Iris pigment epithelial cell (primary cell): ENCODE measurements at regions not wholly inside any gene's neighbourhood (a gene's known extent, or its start where the extent isn't known, plus 50 kb on each side); places are given as distances from the start of the nearest gene placed in this dataset.
"Not testable (repeated sequence)": the region's sequence is repeated elsewhere in the genome, so short reads cannot be mapped to it uniquely, and the experiment has no call there.

Experiments
- DNase-seq: peaks from one replicate; pipeline ENCODE4 v3.0.0-alpha.2; 2011; ENCODE audit warnings: low read depth

GRCh38 chr6:101013612-101014195, 132.6 kb upstream of the ASCC3 start:
- no peak for DNase-seq

DNA sequence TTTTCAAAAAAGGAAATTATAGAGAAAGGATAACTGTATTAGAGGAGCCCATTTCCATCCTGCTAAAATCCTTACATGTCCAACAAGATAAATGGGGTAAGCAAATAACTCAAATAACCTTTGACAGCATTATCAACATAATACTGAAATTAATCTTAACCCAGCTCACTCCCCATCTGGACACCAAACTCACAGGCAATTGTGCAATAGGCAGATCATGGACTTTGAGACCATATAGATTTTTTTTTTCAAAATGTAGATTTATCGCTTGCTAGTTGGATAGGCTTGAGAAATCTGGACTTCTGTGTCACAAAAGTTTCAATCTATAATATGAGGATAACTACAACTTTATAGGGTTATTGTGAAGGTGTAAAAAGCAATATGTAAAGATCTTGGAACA, 134.4 kb upstream of the ASCC3 start:
- DNase-seq, result no peak

GRCh38 chr6:101016163-101016562, 135.0 kb upstream of the ASCC3 start:
- DNase-seq, result no peak

DNA sequence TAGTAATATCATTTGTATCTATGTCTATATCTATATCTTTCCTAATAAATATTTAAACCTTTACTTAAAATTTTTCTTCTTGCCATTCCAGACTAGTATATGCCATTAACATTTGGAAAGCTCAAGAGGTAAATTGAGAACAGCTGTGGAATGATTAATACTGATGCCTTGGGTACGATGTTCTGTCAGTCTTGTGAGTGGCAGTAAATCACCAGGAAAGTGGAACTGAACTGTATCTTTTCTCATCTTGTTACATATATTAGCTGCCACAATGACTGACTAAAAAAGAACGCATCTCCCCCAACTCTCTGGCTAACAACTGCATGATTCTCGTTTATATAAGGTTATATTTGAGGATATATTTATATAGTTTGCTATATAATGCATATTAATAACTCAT, 137.0 kb upstream of the ASCC3 start:
- DNase-seq, result no peak

DNA sequence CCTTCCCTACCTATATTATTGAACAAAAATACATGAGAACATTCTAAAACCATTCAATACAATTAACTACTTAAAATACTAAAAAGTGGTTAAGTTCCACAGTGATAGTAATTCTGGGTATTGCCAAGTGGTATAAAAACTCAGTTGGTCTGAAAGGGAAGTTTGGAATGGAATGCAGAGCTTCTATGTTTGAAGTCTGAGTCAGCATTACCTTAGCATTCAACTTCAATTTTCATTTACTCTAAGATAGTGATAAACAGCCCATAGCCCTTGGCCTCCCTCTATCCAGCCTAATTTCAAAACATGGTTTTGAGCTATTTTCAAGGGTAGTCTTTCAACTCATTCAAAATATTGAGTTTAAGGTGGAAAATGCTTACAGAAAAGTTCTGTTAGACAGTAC, 140.4 kb upstream of the ASCC3 start:
- no peak for DNase-seq

- no peak for DNase-seq
Observed at GRCh38 chr6:101042966-101043365, 161.8 kb upstream of the ASCC3 start.

DNA sequence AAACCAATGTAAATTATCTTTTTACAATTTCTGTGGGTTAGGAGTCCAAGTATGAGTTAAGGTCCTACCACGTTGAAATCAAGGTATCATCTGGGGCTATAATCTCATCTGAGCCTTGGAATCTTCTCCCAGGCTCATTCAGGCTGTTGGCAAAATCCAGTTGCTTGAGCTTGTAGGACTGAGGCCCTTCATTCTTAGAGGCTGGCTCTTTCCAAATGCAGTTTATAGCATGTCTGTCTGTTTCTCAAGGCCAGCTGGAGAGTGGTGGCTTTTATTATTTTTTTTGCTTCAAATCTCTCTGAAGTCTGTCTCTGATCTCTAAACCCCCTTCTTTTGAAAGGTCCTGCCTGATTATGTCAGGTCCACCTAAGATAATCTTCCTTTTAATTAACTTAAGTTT, 177.2 kb upstream of the ASCC3 start:
- no peak for DNase-seq

- DNase-seq, result no peak
Observed at GRCh38 chr6:101066481-101066880, 185.4 kb upstream of the ASCC3 start.

DNA sequence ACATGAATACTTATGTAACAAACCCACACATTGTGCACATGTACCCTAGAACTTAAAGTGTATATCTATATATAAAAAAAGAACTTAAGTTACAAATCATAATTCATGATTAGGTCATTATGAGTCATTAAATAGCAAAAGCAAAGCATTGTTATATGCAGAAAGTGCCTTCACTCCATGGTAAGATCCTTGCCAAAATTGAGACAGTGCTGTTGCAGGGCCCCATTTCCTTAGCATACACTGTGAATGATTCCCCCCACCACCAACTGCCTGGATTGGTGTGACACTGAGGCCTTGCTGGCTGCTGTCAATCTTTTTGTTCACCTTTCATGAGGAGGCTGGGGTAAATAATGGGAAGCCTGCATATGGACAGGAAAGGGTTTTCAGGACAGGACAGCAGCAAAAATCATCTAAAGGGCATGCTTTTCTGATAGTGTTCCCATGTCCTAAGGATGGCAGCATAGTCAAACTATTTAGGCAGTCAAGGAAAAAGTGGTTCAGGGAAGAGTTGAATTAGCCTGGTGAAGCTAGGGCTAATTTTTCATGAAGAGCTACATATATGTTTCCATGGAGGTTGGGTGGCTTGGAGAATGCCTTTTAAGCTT, 188.2 kb upstream of the ASCC3 start:
- no peak for DNase-seq

DNA sequence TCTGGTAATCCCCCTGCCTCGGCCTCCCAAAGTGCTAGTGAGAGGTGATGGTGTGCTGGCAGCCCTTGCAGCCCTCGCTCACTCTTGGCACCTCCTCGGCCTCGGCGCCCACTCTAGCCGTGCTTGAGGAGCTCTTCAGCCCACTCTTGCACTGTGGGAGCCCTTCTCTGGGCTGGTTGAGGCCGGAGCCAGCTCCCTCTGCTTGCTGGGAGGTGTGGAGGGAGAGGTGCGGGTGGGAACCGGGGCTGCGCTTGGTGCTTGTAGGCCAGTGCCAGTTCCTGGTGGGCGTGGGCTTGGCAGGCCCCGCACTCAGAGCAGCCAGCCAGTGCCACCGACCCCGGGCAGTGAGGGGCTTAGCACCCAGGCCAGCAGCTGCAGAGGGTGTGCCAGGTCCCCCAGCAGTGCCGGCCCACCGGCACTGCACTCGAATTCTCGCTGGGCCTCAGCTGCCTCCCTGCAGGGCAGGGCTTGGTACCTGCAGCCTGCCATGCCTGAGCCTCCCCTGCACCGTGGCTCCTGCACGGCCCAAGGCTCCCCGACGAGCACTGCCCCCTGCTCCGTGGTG, 189.0 kb upstream of the ASCC3 start:
- DNase-seq, result no peak

- DNase-seq, result no peak
Observed at GRCh38 chr6:101077344-101077743, 196.2 kb upstream of the ASCC3 start.

DNA sequence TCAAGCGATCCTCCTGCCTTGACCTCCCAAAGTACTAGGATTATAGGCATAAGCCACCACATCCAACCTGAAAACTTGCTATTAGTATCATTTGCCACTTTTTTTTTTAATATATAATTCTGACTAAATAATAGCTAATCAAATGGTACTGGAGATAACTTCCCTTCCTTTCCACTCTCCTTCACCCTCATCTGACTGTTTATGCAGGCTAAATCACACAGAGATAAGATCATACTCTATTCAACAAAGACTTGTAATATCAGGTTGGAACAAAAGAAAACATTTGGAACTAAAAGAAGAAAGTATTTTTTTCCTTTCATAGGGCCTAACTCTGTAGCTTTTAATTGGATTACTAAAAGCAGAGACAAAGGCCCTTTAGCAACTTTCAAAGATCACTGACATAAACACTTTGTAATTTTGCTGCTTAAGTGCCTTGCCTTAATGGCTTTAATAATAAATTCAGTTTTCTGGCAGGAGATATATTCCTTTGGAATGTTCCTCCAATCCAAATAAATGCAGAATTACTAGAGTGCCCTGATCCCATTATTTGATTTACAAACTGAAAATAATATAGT, 198.7 kb upstream of the ASCC3 start:
- no peak for DNase-seq

- DNase-seq, result peak; percentile 80
Observed at GRCh38 chr6:101080597-101080996, 199.5 kb upstream of the ASCC3 start.

- DNase-seq, result peak; percentile 97
Observed at GRCh38 chr6:101083533-101084175, 202.5 kb upstream of the ASCC3 start.

GRCh38 chr6:101085327-101085726, 204.2 kb upstream of the ASCC3 start:
- peak; percentile 71 for DNase-seq

DNA sequence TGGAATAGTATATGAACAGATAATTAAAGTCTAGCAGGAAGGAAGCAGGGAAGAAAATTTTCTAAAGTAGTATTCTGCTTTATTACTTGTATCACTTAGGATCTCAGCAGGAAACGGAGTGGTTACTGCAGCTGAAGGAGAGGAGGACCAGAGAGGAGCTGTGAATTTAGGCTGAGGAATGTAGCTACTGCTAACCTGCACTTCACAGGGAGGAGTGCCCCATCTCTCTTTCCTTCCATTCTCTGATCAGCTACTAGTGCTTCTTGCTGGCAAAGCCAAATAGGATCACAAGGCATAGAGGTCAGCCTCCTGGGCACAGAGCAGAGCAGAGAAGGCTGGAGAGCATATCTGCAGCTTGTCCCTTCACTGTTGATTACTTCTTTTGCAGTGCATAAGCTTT, 205.3 kb upstream of the ASCC3 start:
- no peak for DNase-seq

DNA sequence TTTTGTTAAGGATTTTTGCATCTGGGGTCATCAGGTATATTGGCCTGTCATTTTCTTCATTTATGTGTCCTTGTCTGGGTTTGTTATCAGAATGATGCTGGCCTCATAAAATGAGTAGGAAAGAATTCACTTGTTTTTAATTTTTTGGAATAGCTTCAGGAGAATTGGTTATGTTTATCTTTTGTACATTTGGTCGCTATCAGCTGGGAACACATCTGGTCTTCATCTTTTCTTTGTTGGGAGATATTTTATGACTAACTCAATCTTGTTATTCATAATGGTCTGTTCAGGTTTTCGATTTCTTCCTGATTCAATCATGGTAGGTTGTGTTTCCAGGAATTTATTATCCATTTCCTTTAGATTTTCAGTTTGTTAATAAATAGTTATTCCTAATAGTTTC, 207.5 kb upstream of the ASCC3 start:
- DNase-seq, result no peak

GRCh38 chr6:101089640-101090039, 208.5 kb upstream of the ASCC3 start:
- peak; percentile 22 for DNase-seq

- DNase-seq, result peak; percentile 45
Observed at GRCh38 chr6:101090281-101090680, 209.2 kb upstream of the ASCC3 start.

GRCh38 chr6:101098605-101099004, 217.5 kb upstream of the ASCC3 start:
- DNase-seq, result not testable (repeated sequence)

DNA sequence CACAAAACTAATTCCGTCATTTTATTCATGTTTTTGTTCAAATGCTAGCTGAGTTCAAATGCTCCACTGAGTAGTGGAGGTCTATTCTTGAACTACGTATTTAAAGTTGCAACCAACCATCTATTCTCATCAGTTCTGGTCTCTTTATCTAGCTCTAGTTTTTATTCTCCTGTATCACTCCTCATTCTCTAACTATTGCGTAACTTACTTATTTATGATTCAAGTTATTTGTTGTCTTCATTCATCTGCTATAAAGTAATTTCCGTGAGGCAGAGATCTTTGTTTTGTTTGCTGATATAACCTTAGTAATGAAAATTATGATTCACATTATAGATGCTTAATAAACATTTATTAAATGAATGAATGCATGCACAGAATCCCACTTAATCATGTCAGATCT, 221.6 kb upstream of the ASCC3 start:
- no peak for DNase-seq

DNA sequence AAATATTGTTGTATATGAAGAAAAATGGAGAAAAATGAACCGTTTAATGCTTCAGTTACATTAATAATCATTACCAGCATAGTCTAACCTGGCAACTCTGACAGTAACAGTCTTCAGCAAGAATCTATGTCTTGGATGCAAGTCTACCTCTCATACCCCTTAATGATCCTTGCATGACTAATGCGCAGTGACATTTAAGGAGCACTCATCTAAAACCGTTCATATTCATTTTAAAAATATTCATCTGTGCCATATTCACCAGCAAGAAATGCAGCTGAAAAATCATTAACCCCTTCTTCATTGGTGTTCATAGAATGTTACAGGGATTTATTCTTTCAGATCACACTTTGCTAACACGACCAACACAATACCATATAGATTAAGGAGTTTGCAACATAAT, 227.2 kb upstream of the ASCC3 start:
- no peak for DNase-seq

GRCh38 chr6:101110814-101111213, 229.7 kb upstream of the ASCC3 start:
- DNase-seq, result peak; percentile 11
